Nephron (organoid): ENCODE measurements at regions not wholly inside any gene's neighbourhood (a gene's known extent, or its start where the extent isn't known, plus 50 kb on each side); places are given as distances from the start of the nearest gene placed in this dataset.

Source experiments
- H3K27ac Mint-ChIP-seq, 3 experiments: 2 replicates each; pipeline ENCODE4 v1.8.0; 2020; ENCODE audit warnings: mixed read lengths in 3 of 3, mild to moderate bottlenecking in 2 of 3, moderate library complexity in 1 of 3
- H3K27me3 Mint-ChIP-seq: 2 replicates; pipeline ENCODE4 v1.8.0; 2021; ENCODE audit warnings: low read depth, mild to moderate bottlenecking, moderate library complexity, mixed read lengths
- H3K36me3 Mint-ChIP-seq: 2 replicates; pipeline ENCODE4 v1.8.0; 2020; ENCODE audit warnings: low read depth, mixed read lengths
- H3K4me1 Mint-ChIP-seq: 2 replicates; pipeline ENCODE4 v1.8.0; 2020; ENCODE audit warnings: mixed read lengths
- H3K4me3 Mint-ChIP-seq, 3 experiments: 2 replicates each; pipeline ENCODE4 v1.8.0; 2020; ENCODE audit warnings: mild to moderate bottlenecking in 3 of 3, mixed read lengths in 3 of 3, moderate library complexity in 2 of 3
- H3K9me3 Mint-ChIP-seq: 2 replicates; pipeline ENCODE4 v1.8.0; 2020; ENCODE audit warnings: mixed read lengths
- CTCF ChIP-seq, 3 experiments: fragments of 200-600 bp; sonication (generic); IDR thresholded peaks; one replicate each; pipeline ENCODE4 v1.5.0; 2021; ENCODE audit warnings: antibody characterized with exemption in 3 of 3; ENCODE audit not compliant: unreplicated experiment in 3 of 3

GRCh38 chr11:104451197-104451893 is 287.4 kb upstream of the PDGFD start:
- H3K27me3 Mint-ChIP-seq, result no peaks in the 10 kb centered on the region
- H3K4me3 Mint-ChIP-seq, result no peak overlapping the region
- no peak for TF ChIP-seq CTCF (IDR thresholded peaks at IDR 0.05; ENCODE audit: unreplicated experiment in 3 of 3)
- H3K4me1 Mint-ChIP-seq, result peaks cover 7% of the 10 kb centered on the region
- no peaks in the 10 kb centered on the region for H3K36me3 Mint-ChIP-seq
- no peaks in the 10 kb centered on the region for H3K9me3 Mint-ChIP-seq
- H3K27ac Mint-ChIP-seq, result peak overlapping the region in 2 of 3 experiments; percentile 5 to 33

- Mint-ChIP-seq H3K27me3 (no peaks in the 10 kb centered on the region), H3K27ac (no peak overlapping the region), H3K4me1 (no peaks in the 10 kb centered on the region), H3K9me3 (peaks cover 9% of the 10 kb centered on the region), H3K4me3 (no peak overlapping the region), H3K36me3 (peaks cover 2% of the 10 kb centered on the region)
- no peak for TF ChIP-seq CTCF (IDR thresholded peaks at IDR 0.05; ENCODE audit: unreplicated experiment in 3 of 3)
Measured at GRCh38 chr11:104443387-104443786, 279.4 kb upstream of the PDGFD start.

GRCh38 chr11:104442321-104442720 is 278.4 kb upstream of the PDGFD start:
- H3K4me1 Mint-ChIP-seq, result no peaks in the 10 kb centered on the region
- no peaks in the 10 kb centered on the region for H3K27me3 Mint-ChIP-seq
- peaks cover 12% of the 10 kb centered on the region for H3K9me3 Mint-ChIP-seq

GRCh38 chr11:104435494-104435893 is 271.5 kb upstream of the PDGFD start:
- peaks cover 3% of the 10 kb centered on the region for H3K36me3 Mint-ChIP-seq
- peaks cover 12% of the 10 kb centered on the region for H3K9me3 Mint-ChIP-seq
- no peak overlapping the region for H3K4me3 Mint-ChIP-seq
- no peak overlapping the region for H3K27ac Mint-ChIP-seq
- no peak for TF ChIP-seq CTCF (IDR thresholded peaks at IDR 0.05; ENCODE audit: unreplicated experiment in 3 of 3)
- peaks cover 20% of the 10 kb centered on the region for H3K4me1 Mint-ChIP-seq
- H3K27me3 Mint-ChIP-seq, result no peaks in the 10 kb centered on the region

More at GRCh38 chr11:104442321-104442720, 278.4 kb upstream of the PDGFD start:
- Mint-ChIP-seq H3K4me3 (no peak overlapping the region), H3K36me3 (peaks cover 3% of the 10 kb centered on the region), H3K27ac (no peak overlapping the region)
- TF ChIP-seq CTCF (IDR thresholded peaks at IDR 0.05; ENCODE audit: unreplicated experiment in 3 of 3), result no peak

GRCh38 chr11:104433751-104434150 is 269.8 kb upstream of the PDGFD start:
- Mint-ChIP-seq H3K27ac (no peak overlapping the region), H3K27me3 (no peaks in the 10 kb centered on the region), H3K36me3 (peaks cover 3% of the 10 kb centered on the region), H3K9me3 (peaks cover 7% of the 10 kb centered on the region), H3K4me1 (peaks cover 20% of the 10 kb centered on the region), H3K4me3 (no peak overlapping the region)
- no peak for TF ChIP-seq CTCF (IDR thresholded peaks at IDR 0.05; ENCODE audit: unreplicated experiment in 3 of 3)

GRCh38 chr11:104432981-104433380 is 269.0 kb upstream of the PDGFD start:
- TF ChIP-seq CTCF (IDR thresholded peaks at IDR 0.05; ENCODE audit: unreplicated experiment in 3 of 3), result no peak
- H3K4me1 Mint-ChIP-seq, result peaks cover 20% of the 10 kb centered on the region
- H3K27ac Mint-ChIP-seq, result no peak overlapping the region
- no peaks in the 10 kb centered on the region for H3K9me3 Mint-ChIP-seq
- no peaks in the 10 kb centered on the region for H3K36me3 Mint-ChIP-seq
- H3K4me3 Mint-ChIP-seq, result no peak overlapping the region
- H3K27me3 Mint-ChIP-seq, result no peaks in the 10 kb centered on the region
